ENCODE measurements at regions not wholly inside any gene's neighbourhood (a gene's known extent, or its start where the extent isn't known, plus 50 kb on each side); places are given as distances from the start of the nearest gene placed in this dataset.
"Not testable (repeated sequence)": the region's sequence is repeated elsewhere in the genome, so short reads cannot be mapped to it uniquely, and the experiment has no call there.

DNA sequence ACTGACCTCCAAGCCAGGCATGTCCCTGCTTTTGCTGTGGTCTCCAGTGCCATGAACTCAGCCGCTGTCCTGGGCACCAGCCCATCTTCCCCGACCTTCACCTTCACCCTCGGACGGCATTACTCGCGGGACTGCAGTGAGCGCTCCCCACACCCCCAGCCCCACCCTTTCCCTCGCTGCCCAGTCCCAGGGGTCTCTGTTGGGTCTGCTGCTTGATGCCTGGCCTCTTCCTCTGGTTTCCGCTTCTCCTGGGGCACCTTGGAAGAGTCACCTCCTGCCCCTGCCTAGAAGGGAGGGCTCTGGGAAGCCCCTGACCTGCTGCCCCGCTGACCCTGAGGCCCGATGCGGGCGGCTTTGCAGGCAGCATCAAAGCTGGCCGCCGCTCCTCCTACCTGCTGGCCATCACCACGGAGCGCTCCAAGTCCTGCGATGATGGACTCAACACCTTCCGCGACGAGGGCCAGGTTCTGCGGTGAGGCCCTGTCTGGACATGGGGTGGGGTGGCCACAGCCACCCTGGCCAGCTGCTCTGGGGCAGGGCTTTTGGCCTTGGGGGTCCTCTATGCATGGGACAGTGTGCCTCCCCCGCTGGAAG, 102.3 kb downstream of the ZNF267 start:
- not testable (repeated sequence) for DNase-seq

- DNase-seq, result not testable (repeated sequence)
Observed at GRCh38 chr16:31978463-31978862, 104.9 kb downstream of the ZNF267 start.

DNA sequence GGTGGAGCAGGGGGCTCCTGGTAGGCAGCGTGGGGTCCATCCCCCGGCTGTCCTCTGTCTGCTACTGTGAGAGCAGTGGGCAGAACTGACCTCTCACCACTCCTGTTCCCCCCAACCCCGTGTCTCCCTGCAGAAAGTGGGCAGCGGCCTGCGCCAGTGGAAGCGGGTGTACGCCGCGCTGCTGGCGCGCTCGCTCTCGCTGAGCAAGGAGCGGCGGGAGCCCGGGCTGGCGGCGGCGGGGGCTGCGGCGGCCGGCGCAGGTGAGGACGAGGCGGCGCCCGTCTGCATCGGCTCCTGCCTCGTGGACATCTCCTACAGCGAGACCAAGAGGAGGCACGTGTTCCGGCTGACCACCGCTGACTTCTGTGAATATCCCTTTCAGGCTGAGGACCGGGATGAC, 108.1 kb downstream of the ZNF267 start:
- not testable (repeated sequence) for DNase-seq

- not testable (repeated sequence) for DNase-seq
Observed at GRCh38 chr16:31982986-31983385, 109.4 kb downstream of the ZNF267 start.

DNA sequence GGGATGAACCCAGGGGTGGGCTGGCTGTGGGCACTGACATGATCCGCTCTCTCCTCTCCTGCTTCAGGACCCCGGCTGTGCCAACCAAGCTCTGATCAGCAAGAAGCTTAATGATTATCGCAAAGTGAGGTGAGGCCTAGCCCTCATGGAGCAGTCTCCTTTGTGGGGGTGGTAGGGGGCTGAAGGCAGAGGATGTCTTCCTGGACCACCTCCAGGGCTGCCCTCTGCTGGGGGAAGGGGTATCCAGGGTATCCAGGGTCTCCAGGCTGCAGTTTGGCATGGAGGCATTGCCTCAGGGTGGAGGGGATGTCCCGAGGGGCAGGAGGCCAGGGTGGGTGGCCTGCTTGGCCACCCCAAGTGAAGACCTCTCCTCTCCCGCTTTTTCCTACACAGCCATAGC, 110.1 kb downstream of the ZNF267 start:
- DNase-seq, result not testable (repeated sequence)

DNA sequence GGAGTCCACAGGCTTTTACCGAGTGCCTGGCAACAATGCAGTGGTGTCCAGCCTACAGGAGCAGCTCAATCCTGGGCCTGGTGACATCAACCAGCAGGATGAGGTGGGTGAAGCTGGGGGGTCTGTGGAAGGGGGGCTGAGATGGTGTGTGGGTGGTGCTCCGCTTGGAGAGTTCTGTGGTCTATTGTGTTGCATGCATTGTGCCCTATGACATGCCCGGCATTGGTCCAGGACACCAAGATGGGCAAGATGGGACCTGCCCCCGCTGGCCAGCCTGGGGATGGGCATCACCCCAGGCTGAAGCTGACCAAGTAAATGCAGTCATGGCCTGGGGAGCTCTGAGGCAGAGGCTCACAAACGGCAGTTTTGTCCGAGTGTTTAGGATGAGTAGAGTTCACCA, 113.3 kb downstream of the ZNF267 start:
- DNase-seq, result not testable (repeated sequence)

GRCh38 chr16:31988595-31989581, 115.3 kb downstream of the ZNF267 start:
- DNase-seq, result peak; percentile 61

- not testable (repeated sequence) for DNase-seq
Observed at GRCh38 chr16:31990261-31990660, 116.7 kb downstream of the ZNF267 start.

- not testable (repeated sequence) for DNase-seq
Observed at GRCh38 chr16:31990980-31991379, 117.4 kb downstream of the ZNF267 start.

GRCh38 chr16:31996325-31996724, 122.7 kb downstream of the ZNF267 start:
- DNase-seq, result not testable (repeated sequence)

DNA sequence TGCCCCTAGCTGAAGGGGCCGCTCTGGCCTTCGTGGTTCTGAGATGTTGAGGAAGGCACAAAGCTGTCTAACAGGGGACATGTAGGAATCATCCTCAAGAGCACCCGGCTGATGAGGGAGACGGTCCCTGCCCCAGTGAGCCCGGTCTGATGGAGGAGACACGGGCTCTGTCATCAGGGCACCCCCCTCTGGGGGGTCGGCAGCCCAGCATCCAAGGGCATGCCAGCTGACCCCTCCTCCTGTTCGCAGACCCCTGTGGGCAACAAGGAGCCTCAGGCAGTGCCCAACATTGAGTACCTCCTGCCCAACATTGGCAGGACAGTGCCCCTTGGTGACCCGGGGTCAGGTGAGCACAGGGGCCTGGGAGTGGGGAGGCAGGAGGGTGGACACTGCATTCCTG, 128.9 kb downstream of the ZNF267 start:
- DNase-seq, result not testable (repeated sequence)

DNA sequence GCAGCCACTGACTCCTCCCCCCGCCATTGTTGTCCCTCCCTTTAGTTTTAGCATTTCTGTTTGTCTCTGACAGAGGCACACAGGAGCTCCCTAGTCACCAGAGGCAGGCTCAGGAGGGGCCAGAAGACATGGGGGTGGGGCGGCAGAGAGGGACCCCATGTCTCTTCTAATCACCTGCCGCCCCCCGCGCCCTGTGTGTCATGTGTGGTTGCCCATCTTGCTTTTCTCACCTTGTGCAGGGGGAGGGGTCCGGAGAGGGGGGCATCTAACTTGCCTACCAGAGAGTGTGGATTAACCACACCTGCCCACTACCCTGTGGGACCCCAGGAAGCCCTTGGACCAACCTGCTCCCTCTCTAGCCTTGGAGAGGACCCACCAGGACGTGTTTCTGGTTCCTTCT, 130.2 kb downstream of the ZNF267 start:
- DNase-seq, result not testable (repeated sequence)

DNA sequence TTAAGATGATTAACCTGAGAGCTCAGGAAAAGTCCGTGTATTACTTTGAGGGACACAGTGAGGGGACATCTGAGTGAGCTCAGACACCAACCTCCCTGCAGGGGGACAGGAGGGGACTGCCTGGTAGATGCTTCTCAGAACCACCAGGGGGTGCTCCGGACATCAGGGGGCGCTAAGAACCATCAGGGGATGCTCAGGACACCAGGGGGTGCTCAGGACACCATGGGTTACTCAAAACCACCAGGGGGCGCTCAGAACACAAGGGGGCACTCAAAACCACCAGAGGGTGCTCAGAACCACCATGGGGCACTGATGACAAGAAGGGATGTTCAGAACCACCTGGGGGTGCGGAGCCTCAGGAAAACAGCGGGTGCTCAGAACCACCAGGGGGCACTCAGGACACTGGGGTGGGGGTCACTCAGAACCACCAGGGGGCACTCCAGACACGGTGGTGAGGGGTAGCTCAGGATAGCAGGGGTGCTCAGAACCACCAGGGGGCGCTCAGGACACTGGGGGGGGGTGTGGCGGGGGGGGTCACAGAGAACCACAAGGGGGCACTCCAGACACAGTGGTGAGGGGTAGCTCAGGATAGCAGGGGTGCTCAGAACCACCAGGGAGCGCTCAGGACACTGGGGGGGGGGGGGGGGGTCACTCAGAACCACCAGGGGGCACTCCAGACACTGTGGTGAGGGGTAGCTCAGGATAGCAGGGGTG, 165.3 kb downstream of the ZNF267 start:
- DNase-seq, result not testable (repeated sequence)

GRCh38 chr16:32039919-32040318, 166.3 kb downstream of the ZNF267 start:
- DNase-seq, result not testable (repeated sequence)

GRCh38 chr16:32066016-32066651, 187.0 kb upstream of the TP53TG3D start:
- DNase-seq, result peak; percentile 32

DNA sequence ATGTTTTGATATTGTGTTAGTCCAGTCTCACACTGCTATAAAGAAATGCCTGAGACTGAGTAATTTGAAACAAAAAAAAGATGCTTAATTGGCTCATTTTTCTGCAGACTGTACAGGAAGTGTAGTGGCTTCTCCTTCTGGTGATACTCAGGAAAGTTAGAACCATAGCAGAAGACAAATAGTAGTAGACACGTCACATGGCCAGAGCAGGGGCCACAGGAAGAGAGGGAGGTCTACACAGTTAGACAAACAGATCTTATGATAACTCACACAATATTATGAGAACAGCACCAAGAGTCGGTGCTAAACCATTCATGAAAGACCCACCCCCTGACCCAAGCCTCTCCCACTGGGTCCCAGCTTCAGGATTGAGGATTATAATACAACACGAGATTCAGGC, 181.5 kb upstream of the TP53TG3D start:
- DNase-seq, result not testable (repeated sequence)

DNA sequence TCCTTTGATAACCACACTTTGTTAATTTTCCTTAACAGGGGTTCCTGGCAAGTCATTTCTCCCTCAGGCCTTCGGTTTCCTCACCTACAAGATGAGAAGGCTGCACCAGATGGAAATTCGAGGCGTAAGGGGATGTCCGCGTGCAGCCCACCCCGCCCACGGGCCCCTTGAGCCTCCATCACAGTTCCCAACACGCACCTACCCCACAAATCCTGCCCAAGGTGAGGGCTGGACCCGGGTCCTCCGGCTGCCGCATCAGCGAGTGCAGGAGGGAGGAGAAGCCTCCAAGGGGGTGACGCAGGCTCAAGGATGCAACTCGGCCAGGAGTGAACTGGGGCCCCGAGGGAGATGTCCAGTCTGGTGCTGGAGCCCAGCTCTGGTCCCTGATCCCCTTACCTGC, 169.2 kb upstream of the TP53TG3D start:
- not testable (repeated sequence) for DNase-seq

GRCh38 chr16:32084656-32085401, 168.3 kb upstream of the TP53TG3D start:
- DNase-seq, result peak; percentile 15

- DNase-seq, result peak; percentile 55
Observed at GRCh38 chr16:32085438-32086141, 167.5 kb upstream of the TP53TG3D start.

DNA sequence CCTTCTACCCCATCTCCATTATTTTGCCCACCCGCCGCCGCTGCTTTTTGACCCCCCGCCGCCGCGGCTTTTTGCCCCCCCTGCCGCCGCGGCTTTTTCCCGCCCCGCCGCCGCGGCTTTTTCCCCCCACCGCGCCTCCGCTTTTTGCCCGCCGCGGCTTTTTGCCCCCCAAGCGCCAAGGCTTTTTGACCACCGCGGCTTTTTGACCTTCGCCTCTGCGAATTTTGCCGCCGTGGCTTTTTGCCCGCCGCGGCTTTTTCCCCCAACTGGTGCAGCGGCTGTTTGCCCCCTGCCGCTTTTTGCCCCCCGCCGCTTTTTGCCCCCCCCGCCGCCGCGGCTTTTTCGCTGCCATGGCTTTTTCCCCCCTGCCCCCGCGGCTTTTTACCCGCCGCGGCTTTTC, 137.5 kb upstream of the TP53TG3D start:
- DNase-seq, result peak; percentile 8

- DNase-seq, result peak; percentile 12
Observed at GRCh38 chr16:32116080-32116479, 137.0 kb upstream of the TP53TG3D start.
